K562 (cell line): ENCODE measurements at regions not wholly inside any gene's neighbourhood (a gene's known extent, or its start where the extent isn't known, plus 50 kb on each side); places are given as distances from the start of the nearest gene placed in this dataset.

Experiments
- ATAC-seq: fragments of 200-7000 bp; cut with Tn5 transposase; 3 replicates; pipeline ENCODE4 v1.9.1; 2020; ENCODE audit warnings: moderate library complexity
- BruUV-seq: library from RNA; stranded (reverse); fragments of 400-500 nt; replicated peaks from 2 replicates; lab custom pipeline; 2021; lab: Mats Ljungman, UMichigan
- CTCF ChIA-PET: fragments of 300-600 bp; formaldehyde crosslinking; extraction: SDS; loops from one replicate; lab custom pipeline; 2021; ENCODE audit warnings: low intra/inter-chr PET ratio; lab: Yijun Ruan, JAX
- POLR2A ChIA-PET: fragments of 300-600, 350-650 bp; sonication (Branson Sonifier 250); formaldehyde crosslinking; extraction: SDS; loops from one replicate; lab custom pipeline; 2021; ENCODE audit warnings: antibody characterized with exemption, inconsistent platforms; lab: Yijun Ruan, JAX
- DNase-seq, 4 experiments: peaks; one replicate each; pipeline versions ENCODE4 v3.0.0 to v3.0.0-alpha.2; 2011 to 2018; ENCODE audit warnings: low spot score in 3 of 4, mixed read lengths in 3 of 4; ENCODE audit errors: extremely low read depth in 1 of 4
- FAIRE-seq: peaks from 2 replicates; lab custom pipeline; 2011; peaks lifted over from hg19 to GRCh38; lab: Jason Lieb, UNC
- H2AFZ ChIP-seq: 2 replicates; pipeline ENCODE4 v1.6.0; 2011; ENCODE audit warnings: low read depth, low read length, control low read depth, inconsistent platforms
- H3K27ac ChIP-seq: fragments of 200-600 bp; 3 replicates; pipeline ENCODE4 v1.8.0; 2011; ENCODE audit warnings: low read depth, mild to moderate bottlenecking, control low read depth, inconsistent platforms, low read length, moderate library complexity, mixed read lengths; ENCODE audit errors: extremely low read depth
- H3K27me3 ChIP-seq, 2 experiments: fragments of 300-600 bp in 1 of 2; 2 replicates in 1 of 2; 3 replicates in 1 of 2; pipeline versions ENCODE4 v1.6.0 to v1.8.0; 2011; ENCODE audit warnings: inconsistent platforms in 2 of 2, low read length in 2 of 2, mild to moderate bottlenecking in 1 of 2, mixed read lengths in 1 of 2, moderate library complexity in 1 of 2; ENCODE audit not compliant: control insufficient read depth in 2 of 2, insufficient read depth in 2 of 2
- H3K36me3 ChIP-seq: fragments of 300-600 bp; 3 replicates; pipeline ENCODE4 v1.8.0; 2011; ENCODE audit warnings: mild to moderate bottlenecking, low read length, inconsistent platforms; ENCODE audit not compliant: control insufficient read depth, insufficient read depth
- H3K4me1 ChIP-seq, 2 experiments: fragments of 200-600 bp in 1 of 2; replicated peaks in 1 of 2; 2 replicates in 1 of 2; 3 replicates in 1 of 2; pipeline versions ENCODE4 v1.5.1 to v1.8.0; 2011; ENCODE audit warnings: inconsistent platforms in 2 of 2, low read length in 2 of 2, mild to moderate bottlenecking in 1 of 2, mixed read lengths in 1 of 2, moderate library complexity in 1 of 2; ENCODE audit not compliant: control insufficient read depth in 2 of 2, insufficient read depth in 2 of 2
- H3K4me2 ChIP-seq: 2 replicates; pipeline ENCODE4 v1.6.1; 2011; ENCODE audit warnings: low read length, control low read depth, inconsistent platforms, mixed read lengths; ENCODE audit not compliant: insufficient read depth
- H3K4me3 ChIP-seq: fragments of 200-600 bp; sonication (generic), shearing (Covaris generic); 2 replicates; pipeline ENCODE4 v1.5.1; 2016; ENCODE audit warnings: control low read depth, inconsistent platforms
- H3K79me2 ChIP-seq: fragments of 200-600 bp; 3 replicates; pipeline ENCODE4 v1.8.0; 2011; ENCODE audit warnings: low read length, inconsistent platforms; ENCODE audit not compliant: control insufficient read depth, insufficient read depth
- H3K9ac ChIP-seq, 2 experiments: 2 replicates each; pipeline versions ENCODE4 v1.6.0 to v1.6.1; 2011; ENCODE audit warnings: low read depth in 2 of 2, low read length in 2 of 2, control low read depth in 1 of 2, inconsistent platforms in 1 of 2, mild to moderate bottlenecking in 1 of 2, mixed read lengths in 1 of 2; ENCODE audit not compliant: insufficient read depth in 1 of 2
- H3K9me1 ChIP-seq: one replicate; pipeline ENCODE4 v1.6.0; 2011; ENCODE audit warnings: inconsistent platforms, mild to moderate bottlenecking, low read length, moderate library complexity; ENCODE audit not compliant: control insufficient read depth, insufficient read depth
- H3K9me3 ChIP-seq: replicated peaks from 2 replicates; pipeline ENCODE4 v1.5.1; 2011; ENCODE audit warnings: low read depth, low read length, inconsistent platforms; ENCODE audit not compliant: control insufficient read depth, insufficient read depth
- H4K20me1 ChIP-seq: replicated peaks from 2 replicates; pipeline ENCODE4 v1.6.1; 2011; ENCODE audit warnings: low read length, inconsistent platforms, mixed read lengths; ENCODE audit not compliant: control insufficient read depth, insufficient read depth
- C11orf30 ChIP-seq: fragments of 450-650 bp; IDR thresholded peaks from 2 replicates; pipeline ENCODE4 v1.6.1; 2016; ENCODE audit warnings: low read depth, mild to moderate bottlenecking
- CBX8 ChIP-seq: fragments of 200-600 bp; sonication (generic); IDR thresholded peaks from 2 replicates; pipeline ENCODE4 v1.6.1; 2012; ENCODE audit warnings: borderline replicate concordance, mixed run types, low read depth, mild to moderate bottlenecking, moderate library complexity, mixed read lengths, low read length, control low read depth, inconsistent platforms; ENCODE audit not compliant: poor library complexity, severe bottlenecking; ENCODE audit errors: extremely low read depth
- DPF2 ChIP-seq: fragments of 450-650 bp; IDR thresholded peaks from 2 replicates; pipeline ENCODE4 v1.6.1; 2016
- MAFK ChIP-seq: IDR thresholded peaks from 2 replicates; pipeline ENCODE4 v1.6.1; 2011; ENCODE audit warnings: low read length, improper control_type of control experiment
- NFE2 ChIP-seq: IDR thresholded peaks from 2 replicates; pipeline ENCODE4 v1.6.1; 2014; ENCODE audit warnings: antibody characterized with exemption, low read depth
- SMAD2 ChIP-seq: fragments of 150-350 bp; IDR thresholded peaks from 2 replicates; pipeline ENCODE4 v1.6.1; 2014; ENCODE audit warnings: low read depth, mild to moderate bottlenecking, low read length
- SMARCA4 ChIP-seq: fragments of 450-650 bp; IDR thresholded peaks from 2 replicates; pipeline ENCODE4 v1.6.1; 2016
- TCF15 ChIP-seq: fragments of 250-450 bp; sonication (Bioruptor Pico); IDR thresholded peaks from 2 replicates; pipeline ENCODE4 v1.8.0; 2022; ENCODE audit warnings: moderate library complexity, mild to moderate bottlenecking, inconsistent platforms
- ZKSCAN1 ChIP-seq: fragments of 150-350 bp; IDR thresholded peaks from 2 replicates; pipeline ENCODE4 v1.6.1; 2016; ENCODE audit warnings: low read depth, low read length
- ZNF175 ChIP-seq: fragments of 200-800 bp; sonication (Bioruptor generic); IDR thresholded peaks from 2 replicates; pipeline ENCODE4 v1.6.1; 2016; ENCODE audit warnings: low read depth, mild to moderate bottlenecking, missing genetic modification characterization, missing compliant biosample characterization
- ZNF316 ChIP-seq: fragments of 450-650 bp; IDR thresholded peaks from 2 replicates; pipeline ENCODE4 v1.6.1; 2016
- in situ Hi-C: fragments of 300-500 bp; cut with MboI; formaldehyde crosslinking; loops from 4 replicates; pipeline ENCODE4 v1.15.0; 2018; ENCODE audit warnings: inconsistent platforms, mixed read lengths
- intact Hi-C: fragments of 100-400 bp; cut with micrococcal nuclease; formaldehyde crosslinking; loops from 2 replicates; pipeline ENCODE4 v1.14.2; 2022
- TF ChIP-seq, protein P1 (sequence below), 2 experiments: fragments of 450-650 bp; IDR thresholded peaks; 2 replicates each; pipeline ENCODE4 v1.6.1; 2016; ENCODE audit warnings: mild to moderate bottlenecking in 2 of 2, borderline replicate concordance in 1 of 2, low read depth in 1 of 2, moderate library complexity in 1 of 2

GRCh38 chr4:123176605-123177004 lies 220.0 kb upstream of the SPRY1 start (continued):
- TF ChIP-seq, protein P1, sequence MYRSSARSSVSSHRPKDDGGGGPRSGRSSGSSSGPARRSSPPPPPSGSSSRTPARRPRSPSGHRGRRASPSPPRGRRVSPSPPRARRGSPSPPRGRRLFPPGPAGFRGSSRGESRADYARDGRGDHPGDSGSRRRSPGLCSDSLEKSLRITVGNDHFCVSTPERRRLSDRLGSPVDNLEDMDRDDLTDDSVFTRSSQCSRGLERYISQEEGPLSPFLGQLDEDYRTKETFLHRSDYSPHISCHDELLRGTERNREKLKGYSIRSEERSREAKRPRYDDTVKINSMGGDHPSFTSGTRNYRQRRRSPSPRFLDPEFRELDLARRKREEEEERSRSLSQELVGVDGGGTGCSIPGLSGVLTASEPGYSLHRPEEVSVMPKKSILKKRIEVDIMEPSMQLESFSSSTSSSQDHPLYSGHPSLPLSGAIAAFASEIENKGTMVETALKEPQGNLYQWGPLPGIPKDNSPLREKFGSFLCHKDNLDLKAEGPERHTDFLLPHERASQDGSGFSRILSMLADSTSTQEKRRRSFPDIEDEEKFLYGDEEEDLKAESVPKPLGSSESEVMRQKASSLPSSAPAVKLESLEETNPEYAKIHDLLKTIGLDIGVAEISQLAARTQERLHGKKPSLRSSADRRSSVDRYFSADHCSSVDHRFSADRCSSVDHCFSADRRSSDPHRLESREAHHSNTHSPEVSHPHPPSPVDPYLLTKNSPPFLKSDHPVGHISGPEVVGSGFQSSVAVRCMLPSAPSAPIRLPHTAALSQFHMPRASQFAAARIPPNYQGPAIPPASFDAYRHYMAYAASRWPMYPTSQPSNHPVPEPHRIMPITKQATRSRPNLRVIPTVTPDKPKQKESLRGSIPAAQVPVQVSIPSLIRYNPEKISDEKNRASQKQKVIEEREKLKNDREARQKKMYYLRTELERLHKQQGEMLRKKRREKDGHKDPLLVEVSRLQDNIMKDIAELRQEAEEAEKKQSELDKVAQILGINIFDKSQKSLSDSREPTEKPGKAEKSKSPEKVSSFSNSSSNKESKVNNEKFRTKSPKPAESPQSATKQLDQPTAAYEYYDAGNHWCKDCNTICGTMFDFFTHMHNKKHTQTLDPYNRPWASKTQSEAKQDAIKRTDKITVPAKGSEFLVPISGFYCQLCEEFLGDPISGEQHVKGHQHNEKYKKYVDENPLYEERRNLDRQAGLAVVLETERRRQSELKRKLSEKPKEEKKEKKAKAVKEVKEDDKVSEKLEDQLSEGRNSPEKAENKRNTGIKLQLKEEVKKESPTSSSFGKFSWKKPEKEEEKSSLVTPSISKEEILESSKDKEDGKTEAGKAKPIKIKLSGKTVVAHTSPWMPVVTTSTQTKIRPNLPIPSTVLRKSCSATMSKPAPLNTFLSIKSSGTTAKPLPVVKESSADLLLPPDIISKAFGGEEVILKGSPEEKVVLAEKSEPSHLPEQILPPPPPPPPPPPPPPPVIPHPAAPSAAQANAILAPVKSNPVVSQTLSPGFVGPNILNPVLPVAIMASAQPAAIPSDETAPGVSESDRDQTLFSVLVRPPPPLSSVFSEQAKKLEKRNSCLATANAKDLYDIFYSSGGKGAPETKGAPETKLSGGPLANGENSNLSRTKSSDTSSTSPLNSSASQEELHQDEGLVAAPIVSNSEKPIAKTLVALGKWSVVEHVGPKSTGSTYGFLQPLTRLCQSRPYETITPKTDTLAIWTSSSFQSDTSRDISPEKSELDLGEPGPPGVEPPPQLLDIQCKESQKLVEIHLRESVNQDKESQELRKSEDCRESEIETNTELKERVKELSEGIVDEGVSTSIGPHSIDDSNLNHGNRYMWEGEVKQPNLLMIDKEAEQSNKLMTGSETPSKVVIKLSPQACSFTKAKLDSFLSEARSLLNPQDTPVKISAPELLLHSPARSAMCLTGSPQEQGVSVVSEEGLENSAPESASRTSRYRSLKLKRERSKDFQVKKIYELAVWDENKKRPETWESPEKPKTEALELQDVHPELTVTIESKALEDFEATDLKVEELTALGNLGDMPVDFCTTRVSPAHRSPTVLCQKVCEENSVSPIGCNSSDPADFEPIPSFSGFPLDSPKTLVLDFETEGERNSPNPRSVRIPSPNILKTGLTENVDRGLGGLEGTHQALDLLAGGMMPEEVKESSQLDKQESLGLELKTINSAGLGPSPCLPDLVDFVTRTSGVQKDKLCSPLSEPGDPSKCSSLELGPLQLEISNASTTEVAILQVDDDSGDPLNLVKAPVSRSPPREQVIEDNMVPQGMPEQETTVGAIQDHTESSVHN (IDR thresholded peaks at IDR 0.05; ENCODE audit: borderline replicate concordance in 1 of 2, low read depth in 1 of 2), result no peak

DNA sequence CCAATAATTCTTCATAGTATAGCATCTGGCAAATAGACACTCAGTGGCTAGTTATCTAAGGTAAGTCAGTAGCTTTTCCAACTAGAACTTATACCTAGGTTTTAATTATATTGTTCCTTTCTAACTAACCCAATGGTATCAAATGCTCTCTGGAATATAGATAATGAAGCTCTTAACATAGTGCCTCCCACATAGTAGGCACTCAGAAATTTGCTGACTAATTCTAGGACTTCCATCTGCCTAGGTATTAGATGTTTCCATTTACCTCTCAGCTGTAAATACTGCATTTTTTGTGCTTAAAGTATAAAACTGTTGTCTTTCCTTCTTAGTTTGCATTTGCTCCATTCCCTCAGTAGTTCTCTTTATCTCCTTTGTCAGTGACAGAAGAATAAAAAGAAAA lies 214.3 kb upstream of the SPRY1 start:
- Histone ChIP-seq H3K4me3 (no peak overlapping the region), H3K9me3 (no peaks in the 10 kb centered on the region), H3K36me3 (peaks cover 3% of the 10 kb centered on the region; the same call in 1 of the 3 replicates), H3K9ac (no peak overlapping the region), H3K79me2 (no peaks in the 10 kb centered on the region), H3K27me3 (no peaks in the 10 kb centered on the region), H3K9me1 (no peaks in the 10 kb centered on the region), H2AFZ (no peak overlapping the region)
- in situ Hi-C loops, result no loop called here
- BruUV-seq, result no TSS peak
- POLR2A ChIA-PET, result interaction anchor here (1.7 kb wide), 1 partner anchor 11 kb away, joined by 7 read pairs; no protein-coding TSS in a partner anchor
- ATAC-seq, result peak; percentile 77
- no peak for TF ChIP-seq TCF15 (CRISPR knock-in tag)
- no peak for TF ChIP-seq ZNF175
- TF ChIP-seq ZKSCAN1, result peak; percentile 95
- 0 out of 2 replicates have a peak, but pooled peaks have one; percentile 38 for TF ChIP-seq DPF2
- TF ChIP-seq MAFK, result peak; percentile 11; the same call in 1 of the 2 replicates
- no peak for TF ChIP-seq SMAD2
- 0 out of 2 replicates have a peak, but pooled peaks have one; percentile 13 for TF ChIP-seq SMARCA4
- TF ChIP-seq ZNF316, result peak; percentile 60; the same call in 1 of the 2 replicates
- TF ChIP-seq NFE2, result peak; percentile 78
- TF ChIP-seq CBX8, result no peak
- TF ChIP-seq C11orf30, result peak; percentile 28; the same call in 1 of the 2 replicates
- TF ChIP-seq, all 486 proteins: peak for 7
- no peak for FAIRE-seq
- DNase-seq, result peak in 2 of 4 experiments; percentile 28 to 29
- Histone ChIP-seq H4K20me1 (no peaks in the 10 kb centered on the region), H3K4me2 (no peak overlapping the region), H3K27ac (no peak overlapping the region), H3K4me1 (peaks cover 0 to 3% of the 10 kb centered on the region in 2 experiments; a peak in 2 of 5 replicates)
- CTCF ChIA-PET, result no interaction called here
- intact Hi-C loops, result no loop called here
